Mesendoderm (in vitro differentiated cells): ENCODE measurements at regions not wholly inside any gene's neighbourhood (a gene's known extent, or its start where the extent isn't known, plus 50 kb on each side); places are given as distances from the start of the nearest gene placed in this dataset.

Experiments
- DNase-seq: peaks from one replicate; pipeline ENCODE4 v3.0.0; 2013
- H2AK5ac ChIP-seq: 2 replicates; pipeline ENCODE4 v1.6.1; 2013; ENCODE audit warnings: low read length, inconsistent platforms
- H2BK120ac ChIP-seq: 2 replicates; pipeline ENCODE4 v1.6.1; 2013; ENCODE audit warnings: low read depth, mild to moderate bottlenecking, low read length, moderate library complexity, mixed read lengths
- H2BK15ac ChIP-seq: replicated peaks from 2 replicates; pipeline ENCODE4 v1.6.1; 2013; ENCODE audit warnings: low read depth, mild to moderate bottlenecking, moderate library complexity
- H2BK5ac ChIP-seq: 2 replicates; pipeline ENCODE4 v1.6.1; 2013; ENCODE audit warnings: low read length, inconsistent platforms
- H3K18ac ChIP-seq: 2 replicates; pipeline ENCODE4 v1.6.1; 2013; ENCODE audit warnings: mild to moderate bottlenecking, low read length, mixed read lengths
- H3K23ac ChIP-seq: one replicate; pipeline ENCODE4 v1.6.1; 2013; ENCODE audit warnings: low read length
- H3K27ac ChIP-seq: 2 replicates; pipeline ENCODE4 v1.5.1; 2013; ENCODE audit warnings: low read depth, mild to moderate bottlenecking, inconsistent platforms, low read length, moderate library complexity
- H3K27me3 ChIP-seq: 2 replicates; pipeline ENCODE4 v1.6.1; 2013; ENCODE audit warnings: low read length, control low read depth, mild to moderate bottlenecking, inconsistent platforms; ENCODE audit not compliant: insufficient read depth, poor library complexity
- H3K36me3 ChIP-seq: 2 replicates; pipeline ENCODE4 v1.6.1; 2013; ENCODE audit warnings: low read length, inconsistent platforms; ENCODE audit not compliant: control insufficient read depth, insufficient read depth
- H3K4ac ChIP-seq: one replicate; pipeline ENCODE4 v1.6.1; 2013; ENCODE audit warnings: low read depth, mild to moderate bottlenecking, low read length, moderate library complexity
- H3K4me1 ChIP-seq: 2 replicates; pipeline ENCODE4 v1.6.1; 2013; ENCODE audit warnings: low read depth, low read length, inconsistent platforms; ENCODE audit not compliant: control insufficient read depth
- H3K4me2 ChIP-seq: 2 replicates; pipeline ENCODE4 v1.6.1; 2013; ENCODE audit warnings: low read length
- H3K4me3 ChIP-seq: 2 replicates; pipeline ENCODE4 v1.5.1; 2013; ENCODE audit warnings: mild to moderate bottlenecking, low read length
- H3K56ac ChIP-seq: one replicate; pipeline ENCODE4 v1.6.1; 2013; ENCODE audit warnings: low read length
- H3K79me1 ChIP-seq: 2 replicates; pipeline ENCODE4 v1.6.1; 2013; ENCODE audit warnings: low read length, inconsistent platforms
- H3K79me2 ChIP-seq: 2 replicates; pipeline ENCODE4 v1.6.1; 2013; ENCODE audit warnings: mild to moderate bottlenecking, low read length; ENCODE audit not compliant: control insufficient read depth, insufficient read depth
- H3K9ac ChIP-seq: 2 replicates; pipeline ENCODE4 v1.6.1; 2013; ENCODE audit warnings: low read length, inconsistent platforms
- H4K5ac ChIP-seq: one replicate; pipeline ENCODE4 v1.6.1; 2013; ENCODE audit warnings: low read length
- H4K8ac ChIP-seq: one replicate; pipeline ENCODE4 v1.6.1; 2013; ENCODE audit warnings: low read depth, mild to moderate bottlenecking, control low read depth, low read length, moderate library complexity
- WGBS: extraction: QIAGEN DNeasy Blood & Tissue Kit; methylation state at CpG from one replicate; pipeline ENCODE4 v1.1.7; 2013; ENCODE audit warnings: low lambda C conversion rate, missing lambda C conversion rate; ENCODE audit not compliant: insufficient coverage; ENCODE audit errors: extremely low coverage; 5-methylcytosine and 5-hydroxymethylcytosine counted together

- Histone ChIP-seq H2BK5ac (no peak overlapping the region), H3K27ac (no peak overlapping the region), H3K4me2 (no peak overlapping the region), H4K8ac (no peak overlapping the region), H3K79me2 (no peaks in the 10 kb centered on the region), H3K4me3 (no peak overlapping the region), H2AK5ac (no peak overlapping the region), H3K36me3 (no peaks in the 10 kb centered on the region), H3K4ac (no peak overlapping the region), H2BK120ac (no peak overlapping the region), H3K4me1 (peaks cover 3% of the 10 kb centered on the region), H3K27me3 (no peaks in the 10 kb centered on the region), H3K9ac (no peak overlapping the region), H3K56ac (no peak overlapping the region), H2BK15ac (peak overlapping the region; percentile 57), H4K5ac (no peak overlapping the region), H3K79me1 (no peaks in the 10 kb centered on the region), H3K18ac (no peak overlapping the region), H3K23ac (no peak overlapping the region)
- no CpG with 5 or more reads among the region's 5 CpGs for WGBS
- no peak for DNase-seq
These were observed 419.0 kb downstream of the DSC3 start for GRCh38 chr18:30623401-30624065.

DNA sequence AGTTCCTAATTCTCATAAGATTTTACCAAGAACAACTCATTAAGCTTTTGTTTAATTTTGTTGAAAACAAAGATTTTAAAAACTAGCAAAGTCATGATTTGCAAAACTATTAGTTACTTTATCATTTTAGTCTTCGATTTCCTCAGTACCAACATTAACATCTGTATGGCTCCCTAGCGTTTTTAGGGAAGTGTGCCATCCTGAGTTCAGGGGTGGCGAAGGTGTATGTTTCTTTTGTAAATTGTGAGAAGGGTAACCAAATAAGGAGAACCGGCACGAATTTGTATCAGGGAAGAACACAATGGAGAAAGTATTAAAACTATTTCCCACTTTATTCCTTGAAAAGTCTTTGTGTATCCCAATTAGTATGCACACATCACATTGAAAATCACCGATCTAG lies 419.9 kb downstream of the DSC3 start:
- Histone ChIP-seq H3K36me3 (no peaks in the 10 kb centered on the region), H3K4ac (no peak overlapping the region), H3K4me2 (no peak overlapping the region), H3K23ac (no peak overlapping the region), H3K79me1 (no peaks in the 10 kb centered on the region), H2BK120ac (no peak overlapping the region), H2BK15ac (no peak overlapping the region), H3K9ac (no peak overlapping the region), H3K18ac (no peak overlapping the region), H3K27me3 (no peaks in the 10 kb centered on the region), H4K8ac (no peak overlapping the region), H4K5ac (no peak overlapping the region), H3K79me2 (no peaks in the 10 kb centered on the region), H3K27ac (no peak overlapping the region), H2AK5ac (no peak overlapping the region), H3K4me1 (peaks cover 3% of the 10 kb centered on the region), H2BK5ac (no peak overlapping the region), H3K4me3 (no peak overlapping the region), H3K56ac (no peak overlapping the region)
- DNase-seq, result no peak
- no CpG with 5 or more reads among the region's 6 CpGs for WGBS

- no peaks in the 10 kb centered on the region for H3K79me2 ChIP-seq
- no peaks in the 10 kb centered on the region for H3K79me1 ChIP-seq
- no peak overlapping the region for H3K4ac ChIP-seq
- H2BK120ac ChIP-seq, result no peak overlapping the region
- no peak overlapping the region for H3K18ac ChIP-seq
- no peak overlapping the region for H3K56ac ChIP-seq
- H3K23ac ChIP-seq, result no peak overlapping the region
- no CpG with 5 or more reads among the region's 3 CpGs for WGBS
- H3K4me3 ChIP-seq, result no peak overlapping the region
- H2BK15ac ChIP-seq, result no peak overlapping the region
- H3K27me3 ChIP-seq, result no peaks in the 10 kb centered on the region
- H2BK5ac ChIP-seq, result no peak overlapping the region
- no peak overlapping the region for H3K9ac ChIP-seq
- no peaks in the 10 kb centered on the region for H3K36me3 ChIP-seq
- no peak overlapping the region for H2AK5ac ChIP-seq
- H3K4me1 ChIP-seq, result peaks cover 3% of the 10 kb centered on the region
- H3K4me2 ChIP-seq, result no peak overlapping the region
- H3K27ac ChIP-seq, result no peak overlapping the region
- H4K8ac ChIP-seq, result no peak overlapping the region
- DNase-seq, result no peak
- no peak overlapping the region for H4K5ac ChIP-seq
These were observed 420.4 kb downstream of the DSC3 start for GRCh38 chr18:30622104-30622503.

DNA sequence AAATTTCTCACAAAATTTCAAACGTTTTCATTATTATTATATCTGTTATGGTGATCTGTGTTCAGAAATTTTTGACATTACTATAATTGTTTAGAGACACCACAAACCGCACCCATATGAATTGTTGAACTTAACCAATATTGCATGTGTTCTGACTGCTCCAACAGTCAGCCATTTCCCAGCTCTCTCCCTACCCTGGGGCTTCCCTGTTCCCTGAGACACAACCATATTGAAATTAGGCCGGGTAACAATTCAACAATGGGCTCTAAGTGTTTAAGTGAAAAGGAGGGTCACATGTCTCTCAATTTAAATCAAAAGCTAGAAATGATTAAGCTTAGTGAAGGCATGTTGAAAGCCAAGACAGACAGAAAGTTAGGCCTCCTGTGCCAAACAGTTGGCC lies 424.0 kb downstream of the DSC3 start:
- no peaks in the 10 kb centered on the region for H3K36me3 ChIP-seq
- no peak overlapping the region for H2BK5ac ChIP-seq
- peak overlapping the region; percentile 36 for H3K56ac ChIP-seq
- H3K9ac ChIP-seq, result no peak overlapping the region
- H4K8ac ChIP-seq, result no peak overlapping the region
- no peak overlapping the region for H3K4me2 ChIP-seq
- H2BK120ac ChIP-seq, result no peak overlapping the region
- H4K5ac ChIP-seq, result no peak overlapping the region
- peaks cover 3% of the 10 kb centered on the region for H3K4me1 ChIP-seq
- WGBS, result no CpG with 5 or more reads among the region's 3 CpGs
- no peaks in the 10 kb centered on the region for H3K27me3 ChIP-seq
- peak overlapping the region; percentile 76 for H3K18ac ChIP-seq
- no peak overlapping the region for H3K4me3 ChIP-seq
- H3K4ac ChIP-seq, result no peak overlapping the region
- no peaks in the 10 kb centered on the region for H3K79me2 ChIP-seq
- peak; percentile 50 for DNase-seq
- no peak overlapping the region for H3K23ac ChIP-seq
- no peak overlapping the region for H2BK15ac ChIP-seq
- H2AK5ac ChIP-seq, result no peak overlapping the region
- H3K79me1 ChIP-seq, result no peaks in the 10 kb centered on the region
- no peak overlapping the region for H3K27ac ChIP-seq

GRCh38 chr18:30616414-30616813 lies 426.1 kb downstream of the DSC3 start:
- Histone ChIP-seq H3K36me3 (no peaks in the 10 kb centered on the region), H3K18ac (no peak overlapping the region), H2BK5ac (no peak overlapping the region), H3K56ac (no peak overlapping the region), H4K5ac (no peak overlapping the region), H3K27me3 (no peaks in the 10 kb centered on the region), H4K8ac (no peak overlapping the region), H3K23ac (no peak overlapping the region), H3K9ac (no peak overlapping the region), H2AK5ac (no peak overlapping the region), H3K4me2 (no peak overlapping the region), H3K4ac (no peak overlapping the region), H2BK15ac (no peak overlapping the region), H3K79me2 (no peaks in the 10 kb centered on the region), H3K4me1 (peaks cover 7% of the 10 kb centered on the region), H3K27ac (no peak overlapping the region), H2BK120ac (no peak overlapping the region), H3K79me1 (no peaks in the 10 kb centered on the region), H3K4me3 (no peak overlapping the region)
- WGBS, result no CpG with 5 or more reads among the region's 6 CpGs
- DNase-seq, result no peak

DNA sequence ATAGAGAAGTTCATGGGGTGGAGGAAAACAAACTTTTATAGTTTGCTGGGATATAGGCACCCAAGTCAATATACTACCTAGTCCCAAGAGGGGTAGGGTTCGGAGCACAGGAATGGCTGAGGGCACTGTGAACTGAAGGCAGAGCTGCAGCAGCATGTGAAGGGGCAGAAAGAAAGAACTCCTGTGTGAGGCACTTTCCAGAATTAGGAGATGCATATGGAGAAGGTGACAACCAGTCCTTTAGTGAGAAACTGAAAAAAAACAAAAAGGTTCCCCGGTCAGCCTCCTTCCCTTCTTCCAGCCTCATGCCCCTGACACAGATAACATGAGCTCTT lies 429.1 kb downstream of the DSC3 start:
- peak overlapping the region; percentile 83 for H2BK5ac ChIP-seq
- H3K56ac ChIP-seq, result peak overlapping the region; percentile 68
- WGBS, result no CpG with 5 or more reads among the region's 2 CpGs
- peak overlapping the region; percentile 92 for H3K27ac ChIP-seq
- H3K4me1 ChIP-seq, result peaks cover 6% of the 10 kb centered on the region
- H2BK120ac ChIP-seq, result peak overlapping the region; percentile 68
- H3K23ac ChIP-seq, result no peak overlapping the region
- H3K4me2 ChIP-seq, result no peak overlapping the region
- H3K27me3 ChIP-seq, result no peaks in the 10 kb centered on the region
- no peaks in the 10 kb centered on the region for H3K79me1 ChIP-seq
- peak overlapping the region; percentile 43 for H3K18ac ChIP-seq
- no peak overlapping the region for H3K4me3 ChIP-seq
- H2AK5ac ChIP-seq, result no peak overlapping the region
- H2BK15ac ChIP-seq, result peak overlapping the region; percentile 14
- H3K4ac ChIP-seq, result peak overlapping the region; percentile 94
- no peak overlapping the region for H4K5ac ChIP-seq
- DNase-seq, result peak; percentile 61
- H3K79me2 ChIP-seq, result no peaks in the 10 kb centered on the region
- no peaks in the 10 kb centered on the region for H3K36me3 ChIP-seq
- no peak overlapping the region for H4K8ac ChIP-seq
- peak overlapping the region; percentile 69 for H3K9ac ChIP-seq
